Coronary artery (tissue), 2 donors: ENCODE measurements at regions not wholly inside any gene's neighbourhood (a gene's known extent, or its start where the extent isn't known, plus 50 kb on each side); places are given as distances from the start of the nearest gene placed in this dataset.

Experiments used
- DNase-seq: peaks from one replicate; pipeline ENCODE4 v3.0.0-alpha.2; 2017; ENCODE audit warnings: low spot score
- H3K27ac ChIP-seq, 2 donors: fragments of 200-600 bp; sonication (generic); one replicate each; pipeline ENCODE4 v1.5.1; 2016 to 2019
- H3K4me3 ChIP-seq: fragments of 200-600 bp; sonication (generic); 2 replicates; pipeline ENCODE4 v1.5.1; 2016; ENCODE audit warnings: mild to moderate bottlenecking, moderate library complexity
- TF ChIP-seq, protein P1 (sequence below): fragments of 200-600 bp; sonication (generic); IDR thresholded peaks from one replicate; pipeline ENCODE4 v1.5.1; 2019; ENCODE audit warnings: antibody characterized with exemption

DNA sequence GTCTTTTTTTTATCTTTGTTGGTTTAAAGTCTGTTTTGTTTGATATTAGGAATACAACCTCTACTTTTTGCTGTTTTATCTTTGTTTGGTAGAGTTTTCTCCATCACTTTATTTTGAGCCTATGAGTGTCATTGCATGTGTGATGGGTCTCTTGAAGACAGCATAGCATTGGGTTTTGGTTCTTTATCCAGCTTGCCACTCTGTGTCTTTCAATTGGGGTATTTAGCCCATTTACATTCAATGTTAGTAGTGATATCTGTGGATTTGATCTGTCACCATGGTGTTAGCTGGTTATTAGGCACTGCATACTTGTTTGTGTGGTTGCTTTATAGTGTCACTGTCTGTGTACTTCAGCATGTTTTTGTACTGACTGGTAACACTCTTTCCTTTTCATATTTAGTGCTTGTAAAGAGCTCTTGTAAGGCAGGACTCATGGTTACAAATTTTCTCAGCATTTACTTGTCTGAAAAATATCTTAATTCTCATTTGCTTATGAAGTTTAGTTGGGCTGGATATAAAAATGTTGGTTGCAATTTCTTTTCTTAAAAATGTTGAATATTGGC is 845.5 kb downstream of the TLE4 start:
- Histone ChIP-seq H3K4me3 (no peak overlapping the region), H3K27ac (no peak overlapping the region)
- DNase-seq: no peak
- TF ChIP-seq, protein P1, sequence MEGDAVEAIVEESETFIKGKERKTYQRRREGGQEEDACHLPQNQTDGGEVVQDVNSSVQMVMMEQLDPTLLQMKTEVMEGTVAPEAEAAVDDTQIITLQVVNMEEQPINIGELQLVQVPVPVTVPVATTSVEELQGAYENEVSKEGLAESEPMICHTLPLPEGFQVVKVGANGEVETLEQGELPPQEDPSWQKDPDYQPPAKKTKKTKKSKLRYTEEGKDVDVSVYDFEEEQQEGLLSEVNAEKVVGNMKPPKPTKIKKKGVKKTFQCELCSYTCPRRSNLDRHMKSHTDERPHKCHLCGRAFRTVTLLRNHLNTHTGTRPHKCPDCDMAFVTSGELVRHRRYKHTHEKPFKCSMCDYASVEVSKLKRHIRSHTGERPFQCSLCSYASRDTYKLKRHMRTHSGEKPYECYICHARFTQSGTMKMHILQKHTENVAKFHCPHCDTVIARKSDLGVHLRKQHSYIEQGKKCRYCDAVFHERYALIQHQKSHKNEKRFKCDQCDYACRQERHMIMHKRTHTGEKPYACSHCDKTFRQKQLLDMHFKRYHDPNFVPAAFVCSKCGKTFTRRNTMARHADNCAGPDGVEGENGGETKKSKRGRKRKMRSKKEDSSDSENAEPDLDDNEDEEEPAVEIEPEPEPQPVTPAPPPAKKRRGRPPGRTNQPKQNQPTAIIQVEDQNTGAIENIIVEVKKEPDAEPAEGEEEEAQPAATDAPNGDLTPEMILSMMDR: no peak

DNA sequence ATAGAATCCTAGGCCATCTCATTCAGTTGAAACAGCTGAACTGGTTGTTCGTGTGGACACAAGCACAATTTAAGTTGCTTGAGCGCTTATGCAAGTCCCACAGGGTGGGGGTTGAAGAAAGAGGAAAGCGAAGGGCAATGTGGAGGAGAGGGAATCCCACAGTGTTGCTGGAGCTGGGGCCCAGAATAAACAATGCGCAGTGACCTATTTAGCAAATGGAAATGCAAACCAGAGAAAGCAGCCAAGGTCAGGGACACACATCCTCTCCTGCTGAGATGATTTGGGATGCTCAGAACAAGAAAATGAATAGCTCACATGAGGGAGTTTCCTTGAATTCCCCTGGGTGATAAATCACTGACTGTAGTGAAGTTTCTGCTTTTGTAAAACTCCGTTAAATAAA is 838.3 kb downstream of the TLE4 start:
- H3K27ac ChIP-seq: no peak overlapping the region
- no peak for DNase-seq

DNA sequence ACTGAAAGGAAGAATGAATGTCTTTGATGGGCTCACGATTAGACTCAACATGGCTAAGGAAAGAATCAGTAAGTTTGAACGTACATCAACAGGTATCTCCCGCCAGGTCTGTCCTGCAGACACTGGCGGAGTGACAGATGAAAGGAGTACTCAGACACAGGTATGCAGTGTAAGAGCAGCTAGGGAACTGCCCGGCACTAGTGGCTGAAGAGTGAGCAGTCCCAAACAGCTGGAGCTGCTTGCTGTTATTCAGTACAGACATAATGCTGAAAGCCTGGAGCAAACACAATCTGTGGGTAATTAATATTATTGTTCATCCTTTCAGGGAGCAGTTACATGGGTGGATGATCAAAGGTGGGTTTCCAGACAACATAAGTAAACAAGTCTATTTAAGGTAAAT is 835.5 kb downstream of the TLE4 start:
- no peak overlapping the region for H3K27ac ChIP-seq
- no peak for DNase-seq
- no peak overlapping the region for H3K4me3 ChIP-seq
- TF ChIP-seq, protein P1: no peak

More for the DNA sequence above, 838.3 kb downstream of the TLE4 start:
- H3K4me3 ChIP-seq: no peak overlapping the region
- TF ChIP-seq, protein P1: no peak

DNA sequence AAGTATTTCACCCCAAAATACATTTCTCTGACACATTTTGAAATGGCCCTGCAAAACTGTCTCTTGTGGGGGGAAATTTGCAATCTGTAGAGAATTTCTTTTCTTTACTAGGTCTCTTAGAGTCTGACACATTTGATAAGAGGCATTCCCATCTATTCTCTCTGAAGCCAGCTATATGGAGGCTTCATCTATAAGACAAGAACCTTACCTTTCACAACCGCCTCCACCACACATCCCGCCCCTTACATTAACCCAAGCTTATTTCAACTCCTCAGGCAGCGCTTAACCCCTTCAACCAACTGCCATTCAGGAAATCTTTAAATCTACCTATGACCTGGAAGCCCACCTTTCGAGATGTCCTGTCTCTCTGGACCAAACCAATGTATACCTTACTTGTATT is 829.5 kb downstream of the TLE4 start:
- TF ChIP-seq, protein P1: no peak
- DNase-seq: no peak
- no peak overlapping the region for H3K4me3 ChIP-seq

DNA sequence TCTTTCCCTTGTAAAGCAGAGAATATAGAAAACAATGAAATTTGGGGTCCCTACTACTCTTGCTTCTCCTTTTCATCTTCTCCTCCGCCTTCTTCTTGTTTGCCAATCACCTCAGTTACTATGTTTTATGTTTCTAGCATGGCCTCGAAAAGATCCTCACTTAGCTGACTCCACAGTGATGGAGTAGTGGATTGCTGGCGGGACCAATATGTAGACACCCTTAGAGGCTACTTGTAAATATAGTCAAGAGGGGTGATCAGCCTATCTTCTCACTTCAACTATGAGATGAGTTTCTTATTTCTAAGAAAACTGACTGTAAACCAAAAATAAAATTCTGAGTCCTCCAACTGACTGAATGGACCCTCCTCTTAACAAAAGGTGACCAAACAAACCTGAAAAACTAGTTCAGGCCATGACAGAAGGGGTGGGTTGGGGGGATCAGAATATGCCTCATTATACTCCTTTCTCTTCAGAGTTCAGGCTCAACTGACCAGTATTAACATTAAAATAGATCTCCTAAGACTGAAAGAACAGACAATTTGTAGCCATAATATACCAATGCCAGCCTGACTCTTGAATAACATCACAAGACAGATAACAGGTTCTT is 829.0 kb downstream of the TLE4 start:
- H3K27ac ChIP-seq: no peak overlapping the region
- TF ChIP-seq, protein P1: no peak
- DNase-seq: no peak
- H3K4me3 ChIP-seq: no peak overlapping the region

More for the DNA sequence above, 829.5 kb downstream of the TLE4 start:
- no peak overlapping the region for H3K27ac ChIP-seq

DNA sequence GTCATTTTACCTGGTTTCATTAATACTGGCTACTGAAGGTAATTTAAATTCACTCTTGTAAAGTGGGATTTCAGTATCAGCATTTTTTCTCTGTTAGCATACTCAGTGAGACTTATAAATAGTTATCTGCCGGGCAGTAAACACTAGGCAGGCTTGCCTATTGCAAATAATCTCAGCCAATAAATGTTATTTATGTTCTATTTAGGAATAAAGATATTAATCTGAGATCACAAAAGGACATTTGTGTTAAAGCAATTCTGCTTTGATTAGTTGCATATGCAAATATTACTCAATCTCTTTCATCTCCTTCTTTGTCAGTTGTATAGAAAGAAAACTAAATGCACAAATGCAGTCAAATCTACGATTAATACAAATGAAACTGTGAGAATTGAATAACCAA is 827.8 kb downstream of the TLE4 start:
- no peak overlapping the region for H3K4me3 ChIP-seq
- no peak for DNase-seq
- H3K27ac ChIP-seq: no peak overlapping the region
- TF ChIP-seq, protein P1: no peak

DNA sequence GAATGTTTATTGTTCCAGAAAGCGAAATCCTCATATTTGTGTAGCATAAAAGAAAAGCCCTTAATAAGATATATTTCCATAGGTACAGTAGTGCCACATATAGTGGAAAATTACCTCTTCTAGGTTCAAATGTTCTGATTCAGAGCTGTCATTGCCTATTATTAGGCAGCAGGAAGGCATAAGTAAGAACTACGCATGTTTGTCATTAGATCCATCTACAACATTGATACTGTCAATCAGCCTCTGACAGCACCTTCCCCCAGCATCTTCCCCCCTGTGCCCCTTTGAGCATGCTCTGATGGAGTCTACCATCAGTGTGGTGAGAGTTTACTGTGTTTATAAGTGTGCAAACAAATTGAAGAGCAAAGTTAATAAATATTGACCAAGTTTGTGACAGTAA is 816.1 kb downstream of the TLE4 start:
- Histone ChIP-seq H3K27ac (no peak overlapping the region), H3K4me3 (no peak overlapping the region)
- TF ChIP-seq, protein P1: no peak
- no peak for DNase-seq
